Stomach (tissue), 8 donors: ENCODE measurements at regions not wholly inside any gene's neighbourhood (a gene's known extent, or its start where the extent isn't known, plus 50 kb on each side); places are given as distances from the start of the nearest gene placed in this dataset.
"Not testable (repeated sequence)": the region's sequence is repeated elsewhere in the genome, so short reads cannot be mapped to it uniquely, and the experiment has no call there.

Experiments
- DNase-seq, 2 donors: peaks; one replicate each; pipeline versions ENCODE4 v3.0.0 to v3.0.0-alpha.2; 2013 to 2019
- H3K27ac ChIP-seq, 5 donors: fragments of 200-600 bp in 4 of 5; sonication (generic) in 4 of 5; one replicate each; pipeline ENCODE4 v1.5.1; 2013 to 2019; ENCODE audit warnings: mild to moderate bottlenecking in 1 of 5, moderate library complexity in 1 of 5
- H3K27me3 ChIP-seq, 3 donors: fragments of 200-600 bp; sonication (generic); one replicate each; pipeline ENCODE4 v1.5.1; 2017 to 2019; ENCODE audit warnings: mixed run types in 1 of 3
- H3K36me3 ChIP-seq, 4 donors: fragments of 200-600 bp; sonication (generic); 1 replicate in 3 of 4; 2 replicates in 1 of 4; pipeline ENCODE4 v1.5.1; 2016 to 2019
- H3K4me1 ChIP-seq, 4 donors: fragments of 200-600 bp; sonication (generic); one replicate each; pipeline ENCODE4 v1.5.1; 2016 to 2019
- H3K4me3 ChIP-seq, 4 donors: fragments of 200-600 bp; sonication (generic) in 3 of 4; one replicate each; pipeline ENCODE4 v1.5.1; 2016 to 2019; ENCODE audit warnings: mild to moderate bottlenecking in 1 of 4
- H3K9me3 ChIP-seq, 4 donors: fragments of 200-600 bp; sonication (generic); one replicate each; pipeline ENCODE4 v1.5.1; 2016 to 2019
- CTCF ChIP-seq, 7 experiments: fragments of 450-650 bp in 4 of 7; fragments of 200-600 bp in 3 of 7; sonication (generic) in 3 of 7; IDR thresholded peaks; one replicate each; pipeline ENCODE4 v1.5.1; 2016 to 2019; ENCODE audit warnings: antibody characterized with exemption in 7 of 7, control low read depth in 2 of 7, mild to moderate bottlenecking in 1 of 7
- EP300 ChIP-seq: sonication (generic); formaldehyde crosslinking; IDR thresholded peaks from one replicate; pipeline ENCODE4 v1.6.1; 2017; ENCODE audit warnings: antibody characterized with exemption
- POLR2A ChIP-seq, 4 donors: fragments of 450-650 bp; IDR thresholded peaks; one replicate each; pipeline ENCODE4 v1.6.1; 2016; ENCODE audit warnings: antibody characterized with exemption in 4 of 4, control low read depth in 2 of 4, mild to moderate bottlenecking in 1 of 4, moderate library complexity in 1 of 4
- POLR2AphosphoS5 ChIP-seq, 3 donors: sonication (generic); formaldehyde crosslinking; IDR thresholded peaks; one replicate each; pipeline ENCODE4 v1.6.1; 2016; ENCODE audit warnings: antibody characterized with exemption in 3 of 3
- WGBS, 5 donors: extraction: QIAGEN DNeasy Blood & Tissue Kit in 3 of 5; methylation state at CpG; one replicate each; pipeline versions ENCODE4 v1.1.5 to v1.1.7; 2013 to 2018; 5-methylcytosine and 5-hydroxymethylcytosine counted together
- intact Hi-C: fragments of 100-400 bp; cut with DNase I; formaldehyde crosslinking; loops from one replicate; pipeline ENCODE4 v1.15.1; 2023; ENCODE audit warnings: low total_unique reads
- donor health status: healthy with polysubstance abuse.
- donor health status: Bipolar disorder and iron deficiency.
- donor health status: healthy.

GRCh38 chr3:35440826-35441225 lies 198.5 kb upstream of the ARPP21 start:
- Histone ChIP-seq H3K27me3 (no peaks in the 10 kb centered on the region), H3K4me1 (no peaks in the 10 kb centered on the region), H3K4me3 (no peak overlapping the region), H3K27ac (no peak overlapping the region), H3K9me3 (peaks cover 0 to 3% (median 0%) of the 10 kb centered on the region in 4 donors), H3K36me3 (no peaks in the 10 kb centered on the region)
- no peak for TF ChIP-seq CTCF (IDR thresholded peaks at IDR 0.05)
- TF ChIP-seq POLR2AphosphoS5 (IDR thresholded peaks at IDR 0.05): no peak
- no peak for TF ChIP-seq POLR2A (IDR thresholded peaks at IDR 0.05)
- TF ChIP-seq EP300: no peak
- no peak for DNase-seq
- intact Hi-C loops: no loop called here

- H3K4me1 ChIP-seq: no peaks in the 10 kb centered on the region
- no peak for DNase-seq
- no peaks in the 10 kb centered on the region for H3K36me3 ChIP-seq
- no peaks in the 10 kb centered on the region for H3K27me3 ChIP-seq
- no peak for TF ChIP-seq CTCF (IDR thresholded peaks at IDR 0.05)
- TF ChIP-seq POLR2A (IDR thresholded peaks at IDR 0.05): no peak
- TF ChIP-seq EP300: no peak
- no peak for TF ChIP-seq POLR2AphosphoS5 (IDR thresholded peaks at IDR 0.05)
- H3K4me3 ChIP-seq: no peak overlapping the region
- no peak overlapping the region for H3K27ac ChIP-seq
- peaks cover 0 to 3% (median 0%) of the 10 kb centered on the region in 4 donors for H3K9me3 ChIP-seq
- WGBS, 5 donors: 74 to 96% (median 84%) methylated on average over 2 of the region's 2 CpGs
- intact Hi-C loops: no loop called here
Measured at GRCh38 chr3:35446896-35447295, 192.4 kb upstream of the ARPP21 start.

- Histone ChIP-seq H3K9me3 (peaks cover 0 to 3% (median under 1%) of the 10 kb centered on the region in 4 donors), H3K4me1 (no peaks in the 10 kb centered on the region), H3K4me3 (no peak overlapping the region), H3K36me3 (no peaks in the 10 kb centered on the region), H3K27me3 (no peaks in the 10 kb centered on the region), H3K27ac (no peak overlapping the region)
- TF ChIP-seq EP300: no peak
- no peak for TF ChIP-seq POLR2AphosphoS5 (IDR thresholded peaks at IDR 0.05)
- no peak for TF ChIP-seq POLR2A (IDR thresholded peaks at IDR 0.05)
- no peak for TF ChIP-seq CTCF (IDR thresholded peaks at IDR 0.05)
- 7 to 31% (median 21%) methylated on average over 1 of the region's 1 CpG for WGBS, 5 donors
- intact Hi-C loops: no loop called here
- no peak for DNase-seq
Measured at GRCh38 chr3:35448121-35448520, 191.2 kb upstream of the ARPP21 start.

GRCh38 chr3:35448681-35449080 lies 190.6 kb upstream of the ARPP21 start:
- TF ChIP-seq POLR2A (IDR thresholded peaks at IDR 0.05) (no peak), EP300 (no peak), CTCF (IDR thresholded peaks at IDR 0.05) (no peak), POLR2AphosphoS5 (IDR thresholded peaks at IDR 0.05) (no peak)
- Histone ChIP-seq H3K27me3 (no peaks in the 10 kb centered on the region), H3K9me3 (peaks cover 0 to 7% (median 3%) of the 10 kb centered on the region in 4 donors), H3K4me3 (no peak overlapping the region), H3K4me1 (no peaks in the 10 kb centered on the region), H3K27ac (no peak overlapping the region), H3K36me3 (no peaks in the 10 kb centered on the region)
- intact Hi-C loops: no loop called here
- no peak for DNase-seq
- WGBS, 5 donors: 74 to 89% (median 79%) methylated on average over 1 of the region's 1 CpG

- DNase-seq, intact Hi-C loops, H3K4me1 ChIP-seq, H3K27me3 ChIP-seq, H3K4me3 ChIP-seq, H3K36me3 ChIP-seq, H3K27ac ChIP-seq: not testable (repeated sequence)
- WGBS, 5 donors: 81 to 97% (median 91%) methylated on average over 4 to 9 of the region's 9 CpGs
- H3K9me3 ChIP-seq: peaks cover 0 to 14% (median 3%) of the 10 kb centered on the region in 4 donors
Measured at GRCh38 chr3:35454819-35455218, 184.5 kb upstream of the ARPP21 start.
